ENCODE measurements at regions not wholly inside any gene's neighbourhood (a gene's known extent, or its start where the extent isn't known, plus 50 kb on each side); places are given as distances from the start of the nearest gene placed in this dataset.

- TF ChIP-seq POLR2A (IDR thresholded peaks at IDR 0.05) (no peak), CTCF (IDR thresholded peaks at IDR 0.05) (no peak)
These were observed 642.1 kb downstream of the SATB2 start for GRCh38 chr2:198815626-198816025.
